GM19372 (cell line): ENCODE measurements at regions not wholly inside any gene's neighbourhood (a gene's known extent, or its start where the extent isn't known, plus 50 kb on each side); places are given as distances from the start of the nearest gene placed in this dataset.

ENCODE experiments used
- ATAC-seq: cut with Tn5 transposase; IDR thresholded peaks from one replicate; pipeline ENCODE4 v1.9.1; 2021; ENCODE audit warnings: mild to moderate bottlenecking, low read depth, moderate library complexity; ENCODE audit not compliant: unreplicated experiment

DNA sequence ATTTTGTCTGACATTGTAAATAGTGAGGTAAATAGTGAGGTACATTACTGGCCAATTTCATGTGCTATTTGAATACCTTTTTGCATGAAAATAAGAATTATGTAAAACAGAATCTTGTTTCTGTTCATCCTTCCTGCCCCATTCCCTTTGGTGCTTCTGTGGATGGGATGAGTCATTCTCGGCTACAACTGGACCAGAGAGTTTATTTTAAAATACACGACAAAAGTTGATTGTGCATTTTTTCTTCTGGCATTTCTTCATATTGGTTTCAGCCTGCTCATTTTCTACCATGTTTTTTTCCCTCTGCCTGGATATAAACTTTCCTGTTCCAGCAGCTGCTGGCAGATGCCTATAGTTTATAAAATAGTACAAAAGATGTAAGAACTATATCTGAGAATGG, 107.5 kb downstream of the CYSLTR2 start:
- no peak for ATAC-seq

DNA sequence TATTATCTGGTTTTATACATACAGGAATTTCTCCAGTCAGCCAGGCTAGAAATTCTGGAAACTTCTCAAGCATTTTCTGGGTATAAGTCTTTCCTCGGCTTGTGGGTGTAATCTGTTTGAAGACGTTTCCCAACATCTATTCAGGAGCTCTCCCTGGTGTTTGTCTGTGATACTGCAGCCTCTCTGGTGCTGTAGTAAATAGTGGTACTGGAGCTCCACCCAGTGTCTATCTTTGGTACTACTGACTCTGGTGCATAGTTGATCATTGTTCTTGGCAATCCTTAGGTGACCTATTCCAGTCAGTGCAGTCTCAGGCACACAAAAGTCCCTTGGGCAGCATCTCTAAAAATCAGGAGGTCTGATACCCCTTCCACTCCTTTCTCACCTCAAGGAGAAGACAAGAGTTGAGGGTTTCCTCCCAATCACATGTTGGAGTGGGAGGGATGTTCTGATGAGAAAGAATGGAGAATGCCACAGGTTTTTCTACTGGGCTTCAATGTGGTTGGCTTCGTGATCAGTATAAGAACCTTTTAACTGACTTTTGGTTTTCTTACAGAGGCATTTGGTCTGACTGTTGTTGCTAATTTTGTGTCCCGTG, 115.5 kb downstream of the CYSLTR2 start:
- peak; percentile 82 for ATAC-seq

DNA sequence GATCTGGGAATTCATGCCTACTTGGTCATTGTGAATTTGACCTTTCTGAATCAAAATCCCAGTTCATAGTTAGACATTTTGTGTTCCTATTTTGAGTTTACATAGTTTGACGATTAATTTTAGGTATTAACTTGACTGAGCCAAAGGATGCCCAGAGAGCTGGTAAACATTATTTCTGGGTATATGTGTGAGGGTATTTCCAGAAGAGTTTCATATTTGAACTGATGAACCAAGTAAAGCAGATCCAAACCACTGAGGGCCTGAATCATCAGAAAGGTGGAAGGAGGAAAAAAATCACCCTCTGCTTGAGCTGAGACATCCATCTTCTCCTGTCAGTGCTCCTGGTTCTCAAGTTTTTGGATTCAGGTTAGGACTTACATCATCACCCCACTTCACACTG, 116.6 kb downstream of the CYSLTR2 start:
- no peak for ATAC-seq

DNA sequence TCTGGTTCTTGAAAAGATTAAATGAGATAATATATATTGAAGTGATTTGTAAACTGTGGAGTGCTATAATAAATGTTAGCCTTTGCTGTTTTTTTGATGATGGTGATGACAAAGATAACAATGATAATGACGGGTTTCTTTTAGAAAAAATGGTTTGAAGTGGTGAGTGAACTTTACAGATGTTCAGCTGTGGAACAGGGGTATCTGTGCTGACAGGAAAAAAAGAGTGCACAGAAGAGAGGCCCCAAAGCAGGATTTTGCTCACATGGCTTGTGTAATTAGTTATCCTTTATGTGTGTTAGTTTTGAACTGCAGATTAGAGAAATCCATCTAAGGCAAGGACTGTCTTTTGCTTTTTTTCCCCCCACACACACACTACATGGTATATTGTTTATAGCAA, 119.2 kb downstream of the CYSLTR2 start:
- no peak for ATAC-seq

DNA sequence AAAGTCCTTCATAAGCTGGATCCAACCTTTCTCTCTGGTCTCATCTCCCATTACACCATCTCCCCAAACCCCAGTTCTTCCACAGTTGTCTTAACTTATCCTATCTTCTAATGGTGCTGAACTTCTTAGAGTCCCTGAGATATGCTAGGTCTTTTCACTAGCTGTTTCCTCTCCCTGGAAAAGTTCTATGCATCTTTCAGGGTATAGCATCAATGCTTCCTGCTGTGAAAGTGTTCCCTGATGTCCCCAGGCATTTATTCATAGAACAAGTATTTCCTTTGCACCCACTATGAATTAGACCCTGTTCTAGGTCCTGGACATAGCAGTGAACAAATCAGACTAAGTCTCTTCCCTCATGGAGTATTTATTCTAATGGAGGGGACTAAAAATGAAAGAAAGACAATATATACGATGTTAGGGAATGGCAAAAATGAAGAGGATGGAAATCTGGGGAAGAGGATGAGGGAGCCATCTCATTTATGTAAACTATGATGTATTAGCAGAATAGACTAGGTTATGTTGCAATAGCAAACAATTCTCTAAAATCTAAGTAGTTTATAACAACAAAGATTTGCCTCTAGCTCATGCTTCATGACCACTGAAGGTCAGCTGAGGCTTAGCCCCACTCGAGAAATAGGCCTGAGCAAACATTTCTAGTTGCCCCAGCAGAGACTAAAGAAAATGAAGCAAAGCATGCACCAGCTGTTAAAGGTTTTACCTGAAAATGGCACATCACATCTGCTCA, 120.0 kb downstream of the CYSLTR2 start:
- no peak for ATAC-seq

DNA sequence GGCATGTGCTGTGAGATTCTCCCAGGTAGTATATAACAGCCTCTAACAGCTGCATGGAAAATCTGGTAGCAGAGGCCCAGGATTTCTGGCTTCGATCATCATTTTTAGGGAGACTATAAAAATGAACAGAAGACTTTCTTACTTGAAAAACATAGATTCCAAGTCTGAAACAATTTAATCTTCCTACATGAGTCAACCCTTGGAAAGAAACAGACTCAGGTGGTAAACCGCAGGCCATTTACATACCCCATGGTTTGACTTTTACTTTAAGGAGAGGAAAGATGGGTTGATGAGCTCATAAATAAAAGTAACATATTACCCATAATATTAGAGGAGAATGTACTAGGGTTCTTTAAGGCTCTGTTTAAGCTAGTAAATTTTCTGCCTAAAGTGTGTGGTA, 121.6 kb downstream of the CYSLTR2 start:
- ATAC-seq = no peak

DNA sequence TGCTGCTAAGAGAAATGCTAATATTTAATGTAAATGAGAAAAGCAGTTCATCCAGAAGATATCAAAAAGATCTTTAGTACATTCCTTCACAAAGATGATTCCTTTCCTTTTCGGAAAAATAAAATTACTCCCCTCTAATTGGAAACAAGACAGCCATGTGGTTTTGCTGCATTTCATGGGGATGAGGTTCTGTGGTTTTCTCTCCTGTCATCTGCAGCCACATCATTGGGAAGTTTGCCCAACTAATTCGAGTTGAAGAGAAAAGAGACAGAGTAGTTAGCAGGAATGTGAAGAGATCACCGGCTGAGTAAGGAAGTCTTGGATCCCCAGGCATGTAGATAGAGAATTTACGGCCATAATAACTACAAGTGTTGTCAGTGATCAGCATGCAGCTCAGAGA, 122.1 kb downstream of the CYSLTR2 start:
- ATAC-seq = no peak

DNA sequence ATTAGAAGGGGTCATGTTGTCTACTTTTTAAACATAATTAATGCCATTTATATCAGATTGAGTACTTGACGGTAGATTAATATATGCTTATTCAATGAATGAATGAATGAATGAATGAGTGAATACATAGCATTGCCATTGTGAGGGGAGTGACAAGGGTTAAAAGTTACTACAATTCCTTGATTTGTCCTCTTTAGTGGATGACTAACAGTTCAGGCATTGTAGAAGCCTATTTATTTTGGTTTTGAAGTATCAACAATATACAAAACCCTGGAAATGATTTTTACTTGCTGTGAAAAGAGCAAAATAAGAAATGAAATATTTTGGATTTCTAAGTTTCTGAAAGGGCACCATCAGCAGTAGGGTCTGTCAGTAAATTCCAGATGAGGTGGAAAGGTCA, 122.7 kb downstream of the CYSLTR2 start:
- no peak for ATAC-seq

DNA sequence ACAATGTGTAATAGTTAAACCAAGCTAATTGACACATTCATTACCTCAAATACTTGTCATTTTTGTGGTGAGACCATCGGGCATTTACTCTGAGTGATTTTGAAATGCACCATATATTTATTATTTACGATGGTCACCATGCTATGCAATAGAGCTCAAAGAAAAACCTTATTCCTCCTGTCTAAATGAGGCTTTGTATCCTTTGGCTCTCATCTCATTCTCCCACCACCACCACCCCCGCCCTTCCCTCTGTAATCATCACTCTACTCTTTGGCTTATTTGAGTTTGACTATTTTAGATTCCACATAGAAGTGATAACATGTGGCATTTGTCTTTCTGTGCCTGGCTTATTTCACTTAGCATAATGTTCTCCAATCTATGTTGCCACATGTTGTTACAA, 124.9 kb downstream of the CYSLTR2 start:
- no peak for ATAC-seq

DNA sequence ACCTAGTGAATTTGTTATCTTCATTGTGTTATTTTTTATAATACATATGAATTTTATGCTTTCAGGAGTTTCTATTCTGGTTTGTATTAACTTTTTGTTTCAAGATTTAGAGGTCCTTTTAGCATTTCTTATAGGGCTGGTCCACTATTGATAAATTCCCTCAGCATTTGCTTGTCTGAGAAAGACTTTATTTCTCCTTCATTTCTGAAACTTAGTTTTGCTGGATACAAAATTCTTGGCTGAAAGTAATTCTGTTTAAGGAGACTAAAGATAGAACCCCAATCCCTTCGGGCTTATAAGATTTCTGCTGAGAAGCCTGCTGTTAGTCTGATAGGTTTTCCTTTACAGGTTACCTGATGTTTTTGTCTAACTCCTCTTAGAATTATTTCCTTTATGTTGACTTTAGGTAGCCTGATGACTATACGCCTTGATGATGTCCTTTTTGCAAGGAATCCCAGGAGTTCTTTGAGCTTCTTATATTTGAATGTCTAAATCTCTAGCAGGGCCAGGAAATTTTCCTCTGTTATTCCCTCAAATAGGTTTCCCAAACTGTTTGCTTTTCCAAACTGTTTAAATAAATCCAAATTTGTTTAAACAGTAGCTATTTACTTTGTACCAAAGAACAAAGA, 127.1 kb downstream of the CYSLTR2 start:
- ATAC-seq = no peak

DNA sequence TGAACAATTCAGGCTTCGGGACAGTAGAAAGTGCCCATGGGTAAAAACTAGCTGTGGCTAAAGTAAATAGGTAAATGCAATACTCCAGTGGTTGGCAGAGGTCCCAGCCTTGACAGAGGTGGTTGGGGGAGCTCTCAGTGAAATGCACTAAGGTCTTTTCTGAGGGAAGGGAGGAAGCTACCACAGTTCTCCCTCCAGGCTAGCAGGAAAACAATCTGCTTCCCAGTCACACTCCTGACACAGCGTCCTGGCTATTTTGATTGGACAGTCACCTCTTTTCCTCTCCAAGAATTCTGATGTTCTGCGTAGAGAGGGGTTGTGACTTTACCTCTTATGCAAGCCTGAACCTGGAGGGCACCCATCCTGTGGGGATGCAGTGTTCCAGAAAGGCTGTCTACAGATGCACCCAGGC, 128.7 kb downstream of the CYSLTR2 start:
- ATAC-seq = no peak

DNA sequence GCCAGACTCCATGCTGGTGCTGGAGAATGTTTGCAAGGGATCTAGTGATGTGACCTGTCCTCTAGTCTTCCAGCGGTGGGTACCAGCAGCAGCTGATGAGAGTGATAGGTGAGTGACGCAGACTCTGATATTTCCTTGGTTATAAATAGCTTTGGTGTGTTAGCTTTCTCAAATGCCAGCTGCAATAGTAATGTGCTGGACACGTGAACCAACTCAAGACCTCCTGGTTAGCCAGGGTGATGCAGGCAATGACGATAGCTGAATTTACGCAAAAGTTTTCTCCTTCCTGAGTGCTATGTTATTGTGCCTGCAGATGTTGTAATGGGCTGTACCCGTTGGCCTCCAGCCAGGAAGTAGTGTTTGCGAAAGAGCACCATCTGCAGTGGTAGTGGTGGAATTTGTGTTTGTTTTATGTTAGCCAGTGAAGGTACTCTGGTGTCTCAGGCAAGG, 129.5 kb downstream of the CYSLTR2 start:
- ATAC-seq = no peak

DNA sequence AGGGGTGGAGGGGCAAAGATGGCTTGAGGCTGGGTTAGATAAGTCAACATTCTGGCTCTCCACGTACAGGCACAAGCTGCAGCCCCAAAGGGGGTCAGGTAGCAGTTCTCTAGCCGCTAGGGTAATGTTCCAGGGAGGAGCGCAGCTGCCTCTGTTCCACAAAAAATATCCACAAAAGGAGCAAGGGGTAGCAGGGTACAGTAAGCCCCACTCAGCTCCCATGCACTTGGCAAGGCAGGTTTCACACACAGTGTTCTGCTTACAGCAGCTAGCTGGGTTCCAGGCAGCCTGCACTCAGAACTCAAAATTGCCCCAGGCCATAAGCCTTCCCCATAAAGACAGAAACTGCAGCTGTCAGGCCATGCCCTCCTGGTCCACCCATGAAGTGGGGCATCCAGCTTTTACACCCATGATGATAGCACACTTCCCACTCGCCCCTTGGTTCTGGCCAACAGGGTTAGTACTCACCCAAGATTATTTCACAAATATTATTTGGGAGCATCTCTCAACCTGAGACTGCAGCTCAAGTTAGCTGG, 130.0 kb downstream of the CYSLTR2 start:
- ATAC-seq = no peak

DNA sequence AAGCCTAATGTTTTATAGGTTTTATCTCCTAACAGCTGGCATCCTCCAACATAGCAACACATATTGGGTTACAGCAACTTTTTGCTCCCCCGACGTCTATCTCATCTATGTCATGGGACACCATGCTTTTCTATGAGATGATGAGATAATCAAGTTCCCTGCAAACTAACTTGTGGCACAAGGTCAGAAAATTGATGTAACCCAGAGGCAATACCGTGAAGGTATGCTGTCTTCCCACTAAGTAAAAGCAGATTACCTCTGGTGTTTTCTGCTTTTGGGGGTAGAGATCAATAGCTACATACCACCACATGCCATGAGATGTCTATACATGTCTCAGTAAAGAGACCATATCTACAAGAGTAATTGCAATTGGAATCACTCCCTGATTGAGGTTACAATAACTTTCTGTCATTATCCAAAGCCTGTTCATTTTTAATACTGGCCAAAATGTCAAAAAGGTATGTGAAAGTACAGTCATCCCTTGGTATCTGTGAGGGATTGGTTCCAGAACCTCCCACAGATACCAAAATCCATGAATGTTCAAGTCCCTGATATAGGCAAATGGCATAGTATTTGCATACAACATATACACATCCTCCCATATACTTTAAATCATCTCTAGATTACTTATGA, 131.3 kb downstream of the CYSLTR2 start:
- no peak for ATAC-seq

DNA sequence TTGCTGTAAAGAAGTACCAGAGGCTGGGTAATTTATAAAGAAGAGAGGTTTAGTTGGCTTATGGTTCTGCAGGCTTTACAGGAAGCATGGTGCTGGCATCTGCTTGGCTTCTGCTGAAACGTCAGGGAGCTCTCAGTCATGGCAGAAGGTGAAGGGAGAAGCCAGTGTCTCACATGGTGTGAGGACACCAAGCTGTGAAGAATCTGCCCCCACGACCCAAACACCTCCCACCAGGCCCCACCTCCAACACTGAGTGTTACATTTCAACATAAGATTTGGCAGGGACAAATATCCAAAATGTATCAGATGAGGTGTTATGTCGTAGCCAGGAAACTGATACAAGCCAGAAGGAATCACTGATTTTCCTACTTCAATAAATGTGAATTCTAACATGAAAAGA, 136.5 kb downstream of the CYSLTR2 start:
- ATAC-seq = no peak

DNA sequence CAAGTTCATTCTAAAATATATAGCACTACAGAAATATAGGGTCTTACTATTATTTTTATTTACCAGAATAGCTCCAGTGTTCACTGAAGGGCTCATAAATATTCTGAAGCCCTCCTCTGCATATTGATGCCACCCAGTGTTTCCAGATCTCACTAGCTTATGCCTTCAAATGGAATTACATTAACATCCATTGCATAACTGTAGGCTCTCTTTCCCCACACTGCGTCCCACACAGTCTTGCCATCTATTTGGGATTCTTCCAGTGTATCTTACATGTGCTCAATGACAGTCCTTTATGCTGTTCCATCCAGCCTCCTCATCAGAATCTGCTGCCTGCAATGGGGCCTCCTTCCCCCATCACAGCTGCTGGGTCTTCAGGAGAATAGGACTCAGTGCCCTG, 137.2 kb downstream of the CYSLTR2 start:
- no peak for ATAC-seq

DNA sequence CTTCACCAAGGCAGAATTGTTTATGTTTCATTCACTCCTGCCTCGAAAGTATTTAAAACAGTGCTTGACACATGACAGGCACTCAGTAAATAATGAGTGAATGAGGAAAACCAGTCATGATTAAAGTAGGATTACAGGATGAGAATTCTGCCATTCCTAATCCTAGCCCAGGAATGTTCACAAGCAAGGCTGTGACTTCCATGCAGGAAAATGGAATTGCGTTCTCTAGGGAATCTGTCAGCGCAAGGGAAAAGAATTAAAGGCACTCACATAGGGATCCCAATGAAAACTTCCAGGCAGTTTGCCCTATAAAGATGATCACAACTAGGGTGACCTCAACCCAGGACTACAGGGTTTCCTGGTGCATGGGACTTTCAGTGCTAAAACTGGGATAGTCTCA, 143.4 kb downstream of the CYSLTR2 start:
- ATAC-seq = no peak

DNA sequence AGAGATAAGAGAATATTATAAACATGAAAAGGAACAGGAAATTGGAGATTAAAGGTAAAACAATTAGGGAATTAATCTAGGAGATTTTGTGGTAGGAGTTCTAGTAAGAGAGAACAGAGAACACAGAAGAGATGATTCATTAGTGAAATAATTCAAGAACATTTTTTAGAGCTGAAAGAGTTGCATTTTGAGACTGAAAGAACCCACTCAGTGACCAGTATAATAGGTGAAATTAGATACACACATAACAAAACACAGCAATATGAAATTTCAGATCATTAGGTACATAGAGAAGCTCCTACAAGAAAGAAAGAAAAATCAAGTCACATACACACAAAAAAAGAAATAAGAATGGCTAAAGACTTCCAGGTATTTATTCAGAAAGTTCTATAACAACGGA, 144.0 kb downstream of the CYSLTR2 start:
- ATAC-seq = no peak

DNA sequence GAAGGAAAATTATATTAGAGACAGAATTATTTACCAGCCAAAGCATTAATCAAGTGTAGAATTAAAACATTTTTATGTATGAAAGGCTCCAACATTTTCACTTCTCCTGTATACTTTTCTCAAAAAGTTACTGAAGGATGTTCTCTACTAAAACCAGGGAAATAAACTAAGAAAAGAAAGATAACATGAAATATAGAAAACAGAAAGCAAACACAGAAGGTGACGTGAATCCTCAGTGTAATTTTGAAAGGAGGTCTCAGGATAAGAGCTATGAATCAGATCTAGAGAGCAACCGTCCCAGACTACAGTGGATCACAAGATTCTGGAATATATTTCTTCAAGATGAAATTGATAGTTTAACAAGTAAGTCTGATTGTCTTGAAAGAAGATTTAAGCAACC, 144.5 kb downstream of the CYSLTR2 start:
- no peak for ATAC-seq

DNA sequence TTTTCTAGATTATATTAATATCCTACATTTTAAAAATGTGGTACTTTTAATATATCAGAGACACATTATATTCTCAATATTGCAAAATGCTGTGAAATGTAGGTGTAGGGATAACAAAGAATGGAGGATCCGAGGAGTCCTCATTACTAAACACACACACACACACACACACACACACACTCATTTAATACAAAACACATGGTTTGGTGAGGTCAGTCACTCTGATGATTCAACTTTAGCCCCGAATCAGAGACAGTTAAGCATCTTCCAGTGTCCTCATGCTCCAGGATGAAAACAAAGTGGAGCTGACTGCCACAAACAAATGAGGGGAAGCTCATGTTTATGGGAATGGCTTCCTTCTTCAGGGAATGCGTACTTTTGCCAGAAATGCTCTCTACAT, 147.5 kb downstream of the CYSLTR2 start:
- ATAC-seq = no peak
